ENCODE measurements at regions not wholly inside any gene's neighbourhood (a gene's known extent, or its start where the extent isn't known, plus 50 kb on each side); places are given as distances from the start of the nearest gene placed in this dataset.

- DNase-seq (ENCODE audit: low read depth), result no peak
- no peak overlapping the region for H3K4me3 ChIP-seq (ENCODE audit: low read depth, low read length)
- TF ChIP-seq, protein P1, sequence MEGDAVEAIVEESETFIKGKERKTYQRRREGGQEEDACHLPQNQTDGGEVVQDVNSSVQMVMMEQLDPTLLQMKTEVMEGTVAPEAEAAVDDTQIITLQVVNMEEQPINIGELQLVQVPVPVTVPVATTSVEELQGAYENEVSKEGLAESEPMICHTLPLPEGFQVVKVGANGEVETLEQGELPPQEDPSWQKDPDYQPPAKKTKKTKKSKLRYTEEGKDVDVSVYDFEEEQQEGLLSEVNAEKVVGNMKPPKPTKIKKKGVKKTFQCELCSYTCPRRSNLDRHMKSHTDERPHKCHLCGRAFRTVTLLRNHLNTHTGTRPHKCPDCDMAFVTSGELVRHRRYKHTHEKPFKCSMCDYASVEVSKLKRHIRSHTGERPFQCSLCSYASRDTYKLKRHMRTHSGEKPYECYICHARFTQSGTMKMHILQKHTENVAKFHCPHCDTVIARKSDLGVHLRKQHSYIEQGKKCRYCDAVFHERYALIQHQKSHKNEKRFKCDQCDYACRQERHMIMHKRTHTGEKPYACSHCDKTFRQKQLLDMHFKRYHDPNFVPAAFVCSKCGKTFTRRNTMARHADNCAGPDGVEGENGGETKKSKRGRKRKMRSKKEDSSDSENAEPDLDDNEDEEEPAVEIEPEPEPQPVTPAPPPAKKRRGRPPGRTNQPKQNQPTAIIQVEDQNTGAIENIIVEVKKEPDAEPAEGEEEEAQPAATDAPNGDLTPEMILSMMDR (IDR thresholded peaks at IDR 0.05; ENCODE audit: control insufficient read depth, extremely low read depth, insufficient read depth), result no peak
Observed at GRCh38 chr10:47107007-47107747, 192.8 kb upstream of the GDF10 start.

DNA sequence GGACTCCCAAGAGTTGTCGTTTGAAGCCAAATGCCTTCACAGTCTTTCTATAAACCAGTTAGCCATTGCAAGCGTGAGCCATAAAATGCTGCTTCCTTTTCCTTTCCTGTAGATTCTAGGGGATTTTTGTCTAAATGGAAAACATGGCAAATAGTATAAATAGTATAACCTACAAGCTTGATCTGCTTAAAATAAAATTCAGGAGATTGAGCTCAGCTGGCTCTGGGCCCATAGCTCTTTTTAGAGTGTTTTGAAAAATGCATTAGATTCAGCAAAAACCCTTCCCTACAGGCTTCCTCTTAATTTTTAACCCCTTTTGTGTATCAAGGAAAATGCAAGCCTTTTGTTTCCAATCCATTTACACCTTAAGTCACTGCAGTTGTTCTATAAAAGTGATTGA is 190.1 kb upstream of the GDF10 start:
- DNase-seq (ENCODE audit: low read depth), result no peak
- TF ChIP-seq, protein P1 (IDR thresholded peaks at IDR 0.05; ENCODE audit: control insufficient read depth, extremely low read depth, insufficient read depth), result no peak
- no peak overlapping the region for H3K4me3 ChIP-seq (ENCODE audit: low read depth, low read length)

GRCh38 chr10:47111329-47111862 is 188.6 kb upstream of the GDF10 start:
- TF ChIP-seq, protein P1 (IDR thresholded peaks at IDR 0.05; ENCODE audit: control insufficient read depth, extremely low read depth, insufficient read depth), result no peak
- DNase-seq (ENCODE audit: low read depth), result no peak
- no peak overlapping the region for H3K4me3 ChIP-seq (ENCODE audit: low read depth, low read length)

DNA sequence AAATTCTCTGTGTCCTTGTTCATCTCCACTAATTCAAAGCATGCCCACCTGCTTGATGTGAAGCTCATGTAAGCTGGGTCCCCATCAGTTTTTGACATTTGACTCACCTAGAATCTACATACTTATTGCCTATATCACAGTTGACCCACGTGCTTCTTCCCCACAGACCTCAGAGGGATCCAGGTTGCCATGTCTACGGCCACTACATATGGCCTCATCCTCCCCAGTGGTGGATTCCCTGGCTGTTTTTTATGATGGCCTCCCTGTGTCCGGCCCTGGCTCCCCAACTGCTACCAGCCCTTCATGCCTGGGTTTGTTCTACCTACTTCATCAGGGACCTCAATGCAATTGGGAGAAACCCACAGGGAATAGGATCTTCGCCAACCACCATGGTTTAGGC is 187.4 kb upstream of the GDF10 start:
- no peak for DNase-seq (ENCODE audit: low read depth)
- TF ChIP-seq, protein P1 (IDR thresholded peaks at IDR 0.05; ENCODE audit: control insufficient read depth, extremely low read depth, insufficient read depth), result no peak
- H3K4me3 ChIP-seq (ENCODE audit: low read depth, low read length), result no peak overlapping the region

- TF ChIP-seq, protein P1 (IDR thresholded peaks at IDR 0.05; ENCODE audit: control insufficient read depth, extremely low read depth, insufficient read depth), result no peak
- no peak for DNase-seq (ENCODE audit: low read depth)
- H3K4me3 ChIP-seq (ENCODE audit: low read depth, low read length), result no peak overlapping the region
Observed at GRCh38 chr10:47113907-47114500, 186.0 kb upstream of the GDF10 start.

DNA sequence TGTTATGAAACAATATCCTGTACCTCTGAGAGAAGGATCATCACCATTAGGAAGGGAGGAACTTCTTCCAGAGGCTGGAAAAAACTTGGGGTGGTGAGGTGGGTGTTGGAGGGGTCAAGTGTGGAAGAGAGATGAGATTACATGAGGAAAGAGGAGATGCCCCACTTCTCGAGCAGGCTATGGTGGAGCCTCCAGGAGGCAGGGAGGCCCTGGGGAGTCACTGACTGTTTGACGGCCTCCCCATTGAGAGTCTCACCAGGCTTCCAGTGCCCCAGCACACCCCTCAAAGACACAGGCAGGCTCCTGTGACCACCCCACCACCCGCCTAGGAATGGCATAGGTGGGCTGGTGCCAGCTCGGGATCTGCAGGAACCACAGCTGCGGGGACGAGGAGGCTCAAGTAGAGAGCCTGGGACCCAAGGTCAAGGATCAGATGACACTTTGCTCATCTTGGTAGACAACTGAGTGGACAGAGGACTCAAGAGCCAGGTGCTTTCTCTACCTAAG is 185.3 kb upstream of the GDF10 start:
- DNase-seq (ENCODE audit: low read depth), result no peak
- no peak overlapping the region for H3K4me3 ChIP-seq (ENCODE audit: low read depth, low read length)
- TF ChIP-seq, protein P1 (IDR thresholded peaks at IDR 0.05; ENCODE audit: control insufficient read depth, extremely low read depth, insufficient read depth), result no peak

All from LNCaP clone FGC (cell line).